Upper lobe of right lung (tissue), 1 donor: ENCODE measurements at regions not wholly inside any gene's neighbourhood (a gene's known extent, or its start where the extent isn't known, plus 50 kb on each side); places are given as distances from the start of the nearest gene placed in this dataset.

Experiments used
- ATAC-seq: fragments of 200-7000 bp; cut with Tn5 transposase; one replicate; pipeline ENCODE4 v1.9.1; 2020; ENCODE audit warnings: mild to moderate bottlenecking, moderate library complexity
- DNase-seq: peaks from one replicate; pipeline ENCODE4 v3.0.0-alpha.2; 2020
- H3K27ac ChIP-seq: fragments of 200-600 bp; one replicate; pipeline ENCODE4 v1.8.0; 2022
- H3K27me3 ChIP-seq: fragments of 200-600 bp; one replicate; pipeline ENCODE4 v1.8.0; 2022; ENCODE audit warnings: mild to moderate bottlenecking
- H3K36me3 ChIP-seq: fragments of 200-600 bp; one replicate; pipeline ENCODE4 v1.8.0; 2022
- H3K4me1 ChIP-seq: fragments of 200-600 bp; one replicate; pipeline ENCODE4 v1.8.0; 2022
- H3K4me3 ChIP-seq: fragments of 200-600 bp; one replicate; pipeline ENCODE4 v1.8.0; 2022; ENCODE audit warnings: mild to moderate bottlenecking
- H3K9me3 ChIP-seq: fragments of 200-600 bp; one replicate; pipeline ENCODE4 v1.8.0; 2022
- CTCF ChIP-seq: fragments of 200-600 bp; IDR thresholded peaks from one replicate; pipeline ENCODE4 v1.8.0; 2022; ENCODE audit warnings: antibody characterized with exemption
- intact Hi-C: fragments of 100-400 bp; cut with DNase I; formaldehyde crosslinking; loops from one replicate; pipeline ENCODE4 v1.11.0; 2022
- donor health status: DM: no; HTN: yes; CAD: no; lungs with severe emphysema.

GRCh38 chr10:78194539-78195402 is 161.1 kb downstream of the RPS24 start:
- intact Hi-C loops = no loop called here
- no peaks in the 10 kb centered on the region for H3K4me1 ChIP-seq
- no peaks in the 10 kb centered on the region for H3K36me3 ChIP-seq
- H3K4me3 ChIP-seq = no peak overlapping the region
- DNase-seq (no peak), ATAC-seq (no peak)
- H3K9me3 ChIP-seq = no peaks in the 10 kb centered on the region
- no peaks in the 10 kb centered on the region for H3K27me3 ChIP-seq
- no peak overlapping the region for H3K27ac ChIP-seq
- no peak for TF ChIP-seq CTCF

- TF ChIP-seq CTCF = no peak
- Histone ChIP-seq H3K36me3 (no peaks in the 10 kb centered on the region), H3K27ac (no peak overlapping the region), H3K4me1 (no peaks in the 10 kb centered on the region), H3K27me3 (no peaks in the 10 kb centered on the region), H3K9me3 (no peaks in the 10 kb centered on the region), H3K4me3 (no peak overlapping the region)
- ATAC-seq (no peak), DNase-seq (no peak)
- intact Hi-C loops = no loop called here
Observed at GRCh38 chr10:78196396-78196795, 162.7 kb downstream of the RPS24 start.

DNA sequence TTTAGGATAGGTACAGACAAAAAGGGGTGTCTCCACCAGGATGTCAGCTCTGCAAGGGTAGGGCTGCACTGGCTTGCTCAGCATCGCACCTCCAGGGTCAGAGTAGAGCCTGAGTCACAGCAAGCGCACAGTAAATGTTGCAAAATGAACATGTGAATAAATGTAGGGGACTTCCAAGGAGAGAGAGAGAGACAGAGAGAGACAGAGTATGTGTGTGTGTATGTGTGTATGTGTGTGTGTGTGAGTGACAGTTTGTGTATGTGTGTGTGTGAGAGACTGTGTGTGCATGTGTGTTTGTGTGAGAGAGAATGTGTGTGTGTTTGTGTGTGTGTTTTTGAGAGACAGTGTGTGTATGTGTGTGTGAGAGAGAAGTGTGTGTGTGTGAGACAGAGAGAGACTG is 163.3 kb downstream of the RPS24 start:
- intact Hi-C loops = no loop called here
- H3K27ac ChIP-seq = no peak overlapping the region
- H3K27me3 ChIP-seq = no peaks in the 10 kb centered on the region
- H3K4me1 ChIP-seq = no peaks in the 10 kb centered on the region
- no peak for ATAC-seq
- no peak for DNase-seq
- no peak overlapping the region for H3K4me3 ChIP-seq
- no peak for TF ChIP-seq CTCF
- no peaks in the 10 kb centered on the region for H3K9me3 ChIP-seq
- no peaks in the 10 kb centered on the region for H3K36me3 ChIP-seq

- TF ChIP-seq CTCF = no peak
- no peak for DNase-seq
- ATAC-seq = no peak
- Histone ChIP-seq H3K27ac (no peak overlapping the region), H3K4me1 (no peaks in the 10 kb centered on the region), H3K27me3 (no peaks in the 10 kb centered on the region), H3K36me3 (no peaks in the 10 kb centered on the region), H3K4me3 (no peak overlapping the region), H3K9me3 (no peaks in the 10 kb centered on the region)
- intact Hi-C loops = no loop called here
Observed at GRCh38 chr10:78197628-78198272, 164.1 kb downstream of the RPS24 start.

DNA sequence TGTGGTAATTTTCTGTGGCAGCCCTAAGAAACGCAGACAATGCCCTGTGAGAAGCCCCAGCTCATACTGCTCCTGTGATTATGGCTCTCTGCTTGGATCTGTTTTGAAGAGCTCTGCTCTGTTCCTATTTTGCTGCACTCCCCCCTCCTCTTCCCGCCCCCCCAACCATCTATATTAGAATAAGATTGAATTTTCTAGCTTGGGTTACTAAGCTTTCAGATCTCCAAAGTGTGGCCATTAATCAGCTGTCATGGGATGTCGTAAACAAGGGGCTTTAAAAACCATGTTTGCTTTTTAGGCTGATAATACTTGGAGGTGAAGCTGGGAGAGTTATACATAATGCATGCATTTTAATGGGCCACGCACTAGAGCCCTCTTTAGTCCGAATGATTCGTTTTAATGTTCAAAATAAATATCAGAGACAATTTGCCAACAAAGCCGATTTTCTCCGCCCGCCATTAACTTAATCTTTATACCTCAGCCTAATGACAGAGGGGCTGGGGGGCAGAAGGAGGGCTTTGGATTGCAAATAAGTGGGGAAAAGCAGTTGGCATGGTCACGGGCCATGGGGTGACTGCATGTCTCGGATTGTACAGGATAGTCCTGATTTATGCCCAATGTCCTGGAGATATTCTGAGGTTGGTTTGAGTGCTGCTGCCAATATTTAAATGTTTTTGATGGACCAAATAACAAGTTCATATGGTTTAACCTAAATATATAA is 165.5 kb downstream of the RPS24 start:
- intact Hi-C loops = no loop called here
- no peaks in the 10 kb centered on the region for H3K9me3 ChIP-seq
- H3K27me3 ChIP-seq = no peaks in the 10 kb centered on the region
- no peak overlapping the region for H3K4me3 ChIP-seq
- ATAC-seq = no peak
- no peaks in the 10 kb centered on the region for H3K4me1 ChIP-seq
- H3K27ac ChIP-seq = no peak overlapping the region
- H3K36me3 ChIP-seq = no peaks in the 10 kb centered on the region
- no peak for DNase-seq
- TF ChIP-seq CTCF = no peak
